Activated T-cell treated with anti-CD3 and anti-CD28 coated beads for 1 hour (primary cell): ENCODE measurements at regions not wholly inside any gene's neighbourhood (a gene's known extent, or its start where the extent isn't known, plus 50 kb on each side); places are given as distances from the start of the nearest gene placed in this dataset.
"Not testable (repeated sequence)": the region's sequence is repeated elsewhere in the genome, so short reads cannot be mapped to it uniquely, and the experiment has no call there.

ENCODE experiments used
- DNase-seq: peaks from one replicate; pipeline ENCODE4 v3.0.0-alpha.2; 2020; ENCODE audit warnings: low read depth

DNA sequence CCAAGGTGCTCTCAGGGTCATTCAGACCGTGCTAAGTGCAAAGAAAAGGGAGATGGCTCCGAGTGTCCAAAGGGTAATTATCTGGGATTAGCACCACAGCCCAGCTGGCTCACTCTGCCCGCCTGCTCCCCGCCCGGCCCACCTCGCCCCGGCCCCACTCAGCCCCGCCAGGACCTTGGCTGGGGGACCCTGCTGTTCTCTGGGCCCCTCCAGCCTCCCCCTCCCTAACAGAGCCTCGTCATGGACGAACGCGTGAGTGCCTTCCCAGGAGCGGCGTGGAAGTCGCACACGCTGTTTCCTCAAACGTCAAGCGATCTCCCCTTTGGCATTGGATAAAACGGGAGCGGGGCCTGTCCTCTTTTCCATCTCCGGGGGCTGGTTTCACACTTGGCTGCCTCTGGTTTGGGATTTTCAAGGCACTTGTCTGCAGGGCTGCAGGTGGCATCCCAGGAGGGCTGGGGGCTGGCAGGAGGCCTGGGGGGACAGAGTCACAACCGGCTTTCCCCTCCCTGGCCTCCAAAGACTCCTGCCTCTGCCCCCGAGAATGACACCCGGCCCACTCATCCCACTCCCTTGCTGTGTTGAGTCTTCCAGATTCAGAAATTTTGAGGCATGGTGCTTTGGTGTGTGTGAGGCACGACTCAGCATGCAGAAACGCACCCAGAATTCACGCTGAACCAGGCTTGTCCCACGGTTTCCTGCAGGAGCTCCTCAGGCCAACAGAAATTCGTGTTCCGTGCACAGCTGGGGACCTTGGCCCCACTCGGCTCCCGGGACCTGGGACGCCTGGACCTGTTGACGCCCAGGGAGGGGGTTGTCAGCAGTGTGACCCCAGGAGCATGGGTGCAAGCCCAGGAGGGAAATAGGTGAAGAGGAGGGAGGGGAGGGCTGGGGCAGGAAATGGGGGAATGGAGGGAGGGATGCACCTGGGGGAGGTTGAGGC lies 110.0 kb downstream of the PDGFA start:
- DNase-seq: no peak

DNA sequence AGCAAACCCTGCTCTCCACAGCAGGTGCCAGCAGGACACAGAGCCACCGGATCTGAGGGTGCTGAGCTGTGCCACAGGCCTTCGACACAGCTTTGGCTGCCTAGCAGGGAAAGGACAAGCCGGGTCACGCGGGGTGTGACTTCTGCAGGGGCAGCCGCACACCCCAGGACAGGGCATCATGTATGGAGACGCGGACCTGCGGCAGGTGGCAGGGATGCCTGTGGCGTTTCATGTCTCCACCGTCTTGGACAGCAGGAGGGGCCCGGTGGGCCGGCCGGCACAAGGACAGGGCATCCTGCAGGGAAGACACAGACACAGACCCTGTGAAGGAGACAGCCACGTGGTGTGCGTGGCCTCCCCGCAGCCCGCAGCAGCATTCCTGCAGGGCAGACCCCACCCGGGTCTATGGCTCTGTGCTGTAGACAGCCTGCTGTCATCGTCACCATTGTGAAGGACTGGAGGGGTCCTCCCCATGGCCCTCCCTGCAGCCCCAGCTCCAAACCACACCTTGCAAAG lies 109.2 kb downstream of the PDGFA start:
- no peak for DNase-seq

DNA sequence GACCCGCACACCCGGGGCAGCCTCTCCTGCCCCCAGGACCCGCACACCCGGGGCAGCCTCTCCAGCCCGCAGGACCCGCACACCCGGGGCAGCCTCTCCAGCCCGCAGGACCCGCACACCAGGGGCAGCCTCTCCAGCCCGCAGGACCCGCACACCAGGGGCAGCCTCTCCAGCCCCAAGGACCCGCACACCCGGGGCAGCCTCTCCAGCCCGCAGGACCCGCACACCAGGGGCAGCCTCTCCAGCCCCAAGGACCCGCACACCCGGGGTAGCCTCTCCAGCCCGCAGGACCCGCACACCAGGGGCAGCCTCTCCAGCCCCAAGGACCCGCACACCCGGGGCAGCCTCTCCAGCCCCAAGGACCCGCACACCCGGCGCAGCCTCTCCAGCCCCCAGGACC lies 108.5 kb downstream of the PDGFA start:
- not testable (repeated sequence) for DNase-seq

DNA sequence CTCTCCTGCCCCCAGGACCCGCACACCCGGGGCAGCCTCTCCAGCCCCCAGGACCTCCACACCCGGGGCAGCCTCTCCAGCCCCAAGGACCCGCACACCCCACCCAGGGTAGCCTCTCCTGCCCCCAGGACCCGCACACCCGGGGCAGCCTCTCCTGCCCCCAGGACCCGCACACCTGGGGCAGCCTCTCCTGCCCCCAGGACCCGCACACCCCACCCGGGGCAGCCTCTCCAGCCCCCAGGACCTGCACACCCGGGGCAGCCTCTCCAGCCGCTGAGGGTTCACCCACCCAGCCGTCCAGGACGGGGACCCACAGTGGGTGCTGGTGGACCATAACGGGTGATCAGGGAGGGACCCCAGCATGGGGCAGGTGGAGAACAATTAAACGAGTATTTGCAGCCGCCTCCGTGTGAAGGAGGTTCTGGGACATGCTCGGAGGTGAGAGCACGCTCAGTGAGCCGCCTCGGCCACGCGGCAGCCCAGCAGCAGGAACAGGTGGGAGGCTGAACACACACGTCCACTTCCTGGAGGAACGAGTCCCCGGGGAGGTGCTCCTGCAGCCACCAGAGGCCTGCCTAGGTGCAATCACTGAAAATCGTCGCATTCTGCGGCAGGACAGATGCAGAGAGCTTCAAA lies 107.9 kb downstream of the PDGFA start:
- no peak for DNase-seq

DNA sequence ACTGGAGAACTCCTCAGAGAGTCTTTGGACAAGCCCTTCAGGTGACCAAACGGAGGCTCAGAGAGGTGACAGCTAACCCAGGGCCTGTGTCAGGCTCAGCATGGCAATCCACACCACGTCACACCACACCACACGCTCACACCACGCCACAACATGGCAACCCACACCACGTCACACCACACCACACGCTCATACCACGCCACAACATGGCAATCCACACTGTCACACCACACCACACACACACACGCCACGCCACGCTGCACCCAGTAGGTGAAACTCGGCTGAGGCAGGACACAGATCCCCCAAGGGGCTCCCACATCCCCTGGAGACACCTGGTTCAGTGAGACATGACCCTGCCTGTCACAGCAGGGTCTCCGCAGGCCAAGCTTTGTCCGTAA lies 107.3 kb downstream of the PDGFA start:
- DNase-seq: no peak

DNA sequence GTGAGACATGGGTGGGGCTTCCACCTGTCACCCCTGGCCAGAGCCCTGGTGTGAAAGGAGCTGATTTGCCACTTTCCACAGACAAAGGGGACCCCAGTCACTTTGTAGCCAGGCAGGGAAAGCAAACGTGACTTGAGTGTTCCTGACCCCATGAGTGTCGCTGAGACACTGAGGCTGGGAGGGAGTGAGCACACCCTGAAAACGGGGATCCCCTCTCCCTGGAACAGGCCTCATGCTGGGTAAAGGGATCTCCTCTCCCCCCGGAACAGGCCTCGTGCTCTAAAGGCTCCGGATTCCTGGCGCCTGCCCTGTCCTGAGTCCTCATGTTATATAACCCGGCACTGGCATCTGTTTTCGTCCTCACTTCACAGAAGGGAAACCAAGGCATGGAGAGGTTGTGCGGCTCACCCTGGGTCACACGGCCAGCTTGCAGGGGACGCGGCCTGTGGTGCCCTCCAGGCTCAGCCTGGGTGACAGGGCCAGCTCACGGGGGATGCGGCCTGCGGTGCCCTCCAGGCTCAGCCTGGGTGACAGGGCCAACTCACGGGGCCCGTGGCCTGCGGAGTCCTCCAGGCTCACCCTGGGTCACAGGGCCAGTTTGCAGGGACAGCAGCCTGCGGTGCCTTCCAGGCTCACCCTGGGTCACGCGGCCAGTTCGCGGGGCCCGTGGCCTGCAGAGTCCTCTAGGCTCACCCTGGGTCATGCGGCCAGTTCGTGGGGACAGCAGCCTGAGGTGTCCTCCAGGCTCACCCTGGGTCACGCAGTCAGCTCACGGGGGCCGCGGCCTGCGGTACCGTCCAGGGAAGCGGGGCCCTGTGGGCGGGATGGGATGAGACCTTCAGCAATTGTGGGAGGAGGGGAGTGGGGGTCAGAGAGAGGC lies 104.7 kb downstream of the PDGFA start:
- no peak for DNase-seq

DNA sequence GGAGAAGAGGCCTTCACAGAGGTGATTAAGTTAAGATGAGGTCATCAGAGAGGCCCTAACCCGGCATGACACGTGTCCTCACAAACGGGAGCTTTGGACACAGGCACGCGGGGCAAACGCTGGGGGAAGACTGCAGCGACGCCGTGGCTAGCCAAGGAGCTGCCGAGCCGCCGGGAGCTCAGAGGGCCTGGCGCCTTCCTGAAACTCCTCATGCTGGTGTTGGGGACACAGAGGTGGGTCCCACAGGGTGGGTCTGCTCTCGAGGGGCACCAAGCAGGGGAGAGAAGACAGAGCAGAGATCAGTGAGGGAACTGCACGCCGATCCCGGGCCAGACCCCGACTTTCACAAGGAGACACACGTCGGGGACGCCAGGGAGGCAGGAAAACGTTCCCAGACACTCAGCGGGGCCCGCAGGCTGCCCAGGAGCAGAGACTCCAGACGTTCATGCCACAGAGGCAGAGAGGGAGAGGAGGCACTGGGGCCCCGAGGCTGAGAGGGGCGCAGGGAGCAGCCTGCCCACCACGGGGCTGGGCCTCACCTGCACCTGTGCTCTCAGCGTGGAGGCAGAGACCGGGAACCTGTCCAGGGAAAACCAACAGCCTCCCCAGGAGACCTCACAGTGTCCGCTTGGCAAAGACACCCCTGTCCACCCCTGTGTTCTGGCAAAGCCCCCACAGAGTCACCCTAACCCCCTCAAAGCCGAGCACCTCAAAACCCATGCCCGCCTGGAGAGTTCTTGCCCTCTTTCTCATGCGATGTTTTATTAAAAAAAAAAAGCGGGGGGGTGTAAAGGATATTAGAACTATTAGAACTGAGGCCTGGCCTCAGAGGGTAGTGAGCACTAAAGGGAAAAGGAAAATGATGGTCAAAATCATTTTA lies 103.8 kb downstream of the PDGFA start:
- DNase-seq: no peak

DNA sequence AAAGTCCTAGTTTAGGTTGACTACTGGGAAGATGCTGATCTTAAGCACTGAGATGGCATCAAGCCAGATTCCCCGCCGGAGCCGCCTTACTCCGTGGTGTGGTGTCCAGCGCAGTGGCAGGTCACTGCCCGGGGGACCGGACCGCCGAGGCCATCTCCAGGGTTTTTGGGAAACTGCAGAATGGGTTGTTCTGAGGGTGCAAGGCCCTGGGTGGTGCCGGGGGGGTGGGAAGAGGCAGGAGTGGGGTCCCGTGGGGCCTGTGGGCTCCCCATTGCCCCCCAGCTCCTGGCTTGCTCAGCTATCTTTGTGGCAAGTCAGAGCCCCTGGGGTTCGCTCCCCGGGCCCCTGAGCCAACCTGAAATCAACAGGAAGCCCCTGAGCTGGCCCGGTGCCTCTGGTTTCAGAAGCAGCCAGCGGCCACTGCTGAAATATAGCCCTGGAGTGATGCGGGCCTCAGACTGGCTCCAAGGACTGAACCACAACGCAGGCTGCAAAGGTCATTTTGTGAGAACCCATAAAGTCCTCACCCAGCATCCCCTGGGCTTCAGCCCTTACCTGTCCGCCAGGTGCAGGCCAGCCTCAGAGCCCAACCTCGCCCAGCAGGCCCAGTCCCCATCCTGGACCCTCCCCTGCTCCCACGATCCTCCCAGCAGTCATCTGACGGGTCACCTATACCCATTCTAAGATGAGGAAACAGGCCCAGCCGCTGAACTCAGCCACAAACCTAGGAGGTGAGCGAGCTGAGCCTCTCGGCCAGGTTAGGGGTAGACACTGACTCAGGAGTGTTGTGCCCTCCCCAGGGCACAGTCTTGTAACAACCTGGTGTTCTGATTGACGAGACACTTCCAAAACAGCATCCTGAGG lies 102.7 kb downstream of the PDGFA start:
- no peak for DNase-seq

DNA sequence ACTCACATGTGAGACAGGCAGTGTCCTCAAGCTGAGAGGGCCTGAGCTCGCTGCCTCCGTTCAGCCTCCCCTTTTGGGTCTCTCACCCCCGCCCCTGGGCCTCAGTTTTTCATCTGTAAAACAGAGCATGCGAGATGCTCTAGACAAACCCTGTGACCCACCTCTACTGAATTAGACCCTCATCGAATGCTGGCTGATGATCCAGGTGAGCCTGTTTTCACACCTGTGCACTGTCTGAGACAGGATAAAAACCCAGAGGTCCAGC lies 102.1 kb downstream of the PDGFA start:
- no peak for DNase-seq

DNA sequence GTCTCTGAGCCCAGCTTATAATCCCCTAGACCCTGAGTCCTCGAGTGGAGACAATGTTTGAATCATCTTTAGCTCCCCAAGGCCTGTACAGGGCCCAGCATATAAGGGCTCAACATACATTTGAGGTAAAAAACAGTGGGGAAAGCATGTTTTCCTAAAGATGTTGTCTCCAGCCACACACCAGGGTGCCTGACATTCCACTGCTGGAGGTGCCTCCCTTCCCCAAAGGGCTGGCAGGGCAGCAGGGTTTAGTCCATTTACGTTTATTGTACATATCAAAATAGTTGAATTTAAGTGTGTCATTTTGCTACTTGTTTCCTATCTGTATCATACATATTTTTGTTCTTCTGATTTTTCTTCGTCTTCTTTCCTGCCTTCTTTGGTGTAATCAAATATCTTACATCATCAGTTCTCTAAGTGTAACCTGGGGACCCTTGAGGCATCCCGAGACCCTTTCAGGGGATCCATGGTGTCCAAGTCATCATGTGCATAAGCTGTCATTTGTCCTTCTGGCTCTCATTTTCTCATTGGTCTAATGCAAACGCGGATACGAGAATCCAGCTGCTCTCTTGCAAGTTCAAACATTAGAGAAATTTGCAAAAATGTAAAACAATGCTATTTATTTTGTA lies 101.6 kb downstream of the PDGFA start:
- DNase-seq: no peak

DNA sequence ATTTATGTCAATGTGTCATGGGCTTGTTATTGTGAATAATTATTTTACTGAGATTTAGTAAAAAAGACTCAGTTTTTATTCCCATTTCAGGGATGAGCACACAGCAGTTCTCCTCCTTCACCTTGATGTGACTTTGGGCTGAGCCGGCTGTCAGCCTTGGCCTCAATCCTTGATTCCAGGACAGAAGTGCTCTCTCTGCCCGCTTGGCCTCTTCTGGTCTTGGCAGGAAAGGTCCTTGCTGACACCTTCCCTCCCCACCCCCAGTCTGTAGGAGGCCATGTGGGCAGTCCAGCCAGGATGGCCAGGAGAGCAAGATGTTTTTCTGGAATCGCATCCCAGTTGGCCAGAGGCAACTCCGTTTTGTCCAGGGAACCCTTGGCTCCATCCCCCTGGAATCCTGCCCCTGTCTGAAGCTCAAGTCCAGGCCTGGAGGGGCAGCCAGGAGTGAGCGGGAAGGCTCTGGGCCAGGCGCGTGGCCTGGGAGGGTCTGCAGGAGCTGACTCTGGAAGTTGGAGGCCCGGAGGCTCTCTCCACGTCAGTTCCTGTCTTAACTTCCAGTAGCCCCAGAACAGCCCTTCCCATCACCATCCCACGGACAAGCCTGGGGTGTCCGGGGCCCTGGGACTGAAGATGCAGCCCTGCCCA lies 100.9 kb downstream of the PDGFA start:
- DNase-seq: no peak

DNA sequence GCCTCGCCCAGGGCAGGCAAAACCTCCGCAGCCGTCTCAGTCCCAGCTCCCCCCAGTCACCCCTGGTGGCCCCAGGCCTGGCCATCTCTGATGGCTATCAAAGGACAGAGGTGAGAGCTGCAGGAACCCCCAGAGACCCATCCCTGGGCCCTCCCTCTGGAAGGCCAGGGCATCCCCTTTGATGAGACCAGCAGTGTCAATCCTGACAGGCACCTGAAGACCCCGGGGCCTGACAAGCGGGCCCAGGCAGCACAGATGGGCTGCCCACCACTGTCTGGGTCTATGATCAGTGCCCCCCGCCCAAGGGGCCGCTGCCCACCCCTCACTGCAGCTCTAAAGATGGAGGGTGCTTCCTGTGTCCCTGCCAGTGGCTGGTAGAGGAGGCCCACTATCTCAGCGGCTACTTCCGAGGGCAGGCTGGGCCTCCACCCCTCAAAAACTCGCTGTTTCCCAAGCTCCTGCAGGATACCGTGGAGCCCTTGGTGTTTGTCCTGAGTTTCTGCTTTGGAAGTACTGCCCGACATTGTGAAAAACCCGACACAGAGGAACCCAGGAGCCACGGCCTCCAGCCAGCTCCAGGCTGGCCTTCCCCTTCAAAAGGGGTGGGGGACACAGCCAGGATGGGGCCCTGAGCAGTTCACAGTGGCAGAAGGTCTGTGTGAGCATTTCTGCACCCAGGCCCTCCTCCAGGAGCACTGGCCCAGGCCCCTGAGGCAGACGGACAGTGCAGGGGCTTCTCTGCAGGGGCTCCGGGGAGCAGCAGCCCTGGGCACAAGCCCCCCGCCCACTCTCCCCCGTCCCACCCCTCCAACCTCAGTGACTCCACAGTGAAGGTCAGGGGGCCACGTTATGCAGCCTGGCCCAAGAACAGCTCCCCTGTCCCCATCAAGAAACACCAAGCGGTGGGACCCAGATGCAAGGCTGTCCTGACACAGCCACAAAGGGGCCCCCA lies 99.2 kb downstream of the PDGFA start:
- no peak for DNase-seq

DNA sequence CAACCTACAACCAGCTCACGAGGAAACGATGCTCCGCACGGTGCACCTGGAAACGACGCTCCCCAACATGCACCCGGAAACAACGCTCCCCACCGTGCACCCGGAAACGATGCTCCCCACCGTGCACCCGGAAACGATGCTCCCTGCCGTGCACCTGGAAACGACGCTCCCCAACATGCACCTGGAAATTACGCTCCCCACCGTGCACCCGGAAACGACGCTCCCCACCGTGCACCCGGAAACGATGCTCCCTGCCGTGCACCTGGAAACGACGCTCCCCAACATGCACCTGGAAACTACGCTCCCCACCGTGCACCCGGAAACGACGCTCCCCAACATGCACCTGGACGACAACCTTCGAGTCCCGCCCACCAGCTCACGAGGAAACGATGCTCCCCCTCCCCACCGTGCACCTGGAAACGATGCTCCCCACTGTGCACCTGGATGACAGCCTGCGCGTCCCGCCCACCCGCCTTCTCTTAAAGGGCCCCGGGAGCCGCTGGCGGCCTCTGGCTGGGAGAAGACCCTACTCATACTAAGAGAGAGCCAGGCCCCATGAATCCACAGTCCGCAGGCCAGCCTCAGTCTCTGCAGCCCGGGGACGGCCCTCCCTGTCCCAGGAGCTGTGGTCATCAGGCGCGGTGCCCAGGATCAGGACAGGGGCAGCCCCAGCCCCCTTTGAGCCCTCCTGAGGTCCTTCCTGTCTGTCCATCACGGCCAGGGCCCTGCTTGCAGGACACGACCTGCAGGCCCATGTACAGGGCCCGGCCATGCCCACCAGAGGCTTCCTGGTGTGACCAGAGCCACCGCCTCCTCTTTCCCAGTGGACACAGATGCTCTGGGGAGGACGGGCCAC lies 98.3 kb downstream of the PDGFA start:
- no peak for DNase-seq

DNA sequence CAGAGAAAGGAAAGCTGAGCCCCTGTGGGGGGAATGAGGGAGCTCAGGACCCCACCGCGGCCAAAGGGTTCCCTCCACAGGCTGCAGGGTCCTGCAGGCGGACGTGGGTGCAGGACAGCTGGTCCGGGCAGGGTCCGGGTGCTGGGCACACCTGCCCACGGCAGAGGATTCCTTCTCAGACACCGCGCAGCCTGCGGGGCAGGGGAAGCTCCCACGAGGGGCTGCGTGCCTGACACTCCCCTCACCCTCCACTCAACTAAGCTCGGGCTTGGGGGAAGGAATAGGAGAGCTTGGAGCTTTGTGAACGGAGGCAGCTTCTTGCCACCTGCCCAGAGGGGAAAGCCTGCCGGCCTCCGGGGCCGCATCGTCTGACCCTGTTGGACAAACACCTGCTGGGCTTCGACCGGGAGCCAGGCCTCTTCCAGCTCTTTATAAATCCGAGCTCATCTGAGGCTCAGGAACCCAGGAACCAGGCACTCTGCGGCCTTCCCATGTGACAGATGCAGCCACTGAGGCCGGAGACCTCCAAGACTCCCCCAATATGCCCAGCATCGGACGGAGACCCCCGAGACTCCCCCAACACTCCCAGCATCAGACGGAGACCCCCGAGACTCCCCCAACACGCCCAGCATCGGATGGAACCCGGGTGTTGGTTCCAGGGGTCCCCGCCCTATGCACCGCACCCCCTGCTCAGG lies 97.3 kb downstream of the PDGFA start:
- DNase-seq: no peak

DNA sequence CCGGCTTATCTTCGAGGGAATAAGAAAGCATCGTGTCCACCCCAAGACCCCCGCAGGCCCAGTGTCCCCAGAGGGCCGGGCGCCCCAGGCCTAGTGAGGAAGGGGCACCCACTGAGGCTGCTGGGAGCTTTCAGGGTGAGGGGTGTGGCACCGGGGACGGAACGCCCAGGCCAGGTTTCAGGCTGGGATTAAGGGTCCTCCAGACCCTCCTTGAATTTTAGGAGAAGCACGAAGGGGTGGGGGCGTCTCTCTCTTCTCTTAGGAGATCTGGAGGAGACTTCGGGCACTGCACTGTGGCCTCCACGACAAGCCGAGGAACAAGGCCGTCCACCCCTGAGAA lies 96.8 kb downstream of the PDGFA start:
- DNase-seq: no peak

DNA sequence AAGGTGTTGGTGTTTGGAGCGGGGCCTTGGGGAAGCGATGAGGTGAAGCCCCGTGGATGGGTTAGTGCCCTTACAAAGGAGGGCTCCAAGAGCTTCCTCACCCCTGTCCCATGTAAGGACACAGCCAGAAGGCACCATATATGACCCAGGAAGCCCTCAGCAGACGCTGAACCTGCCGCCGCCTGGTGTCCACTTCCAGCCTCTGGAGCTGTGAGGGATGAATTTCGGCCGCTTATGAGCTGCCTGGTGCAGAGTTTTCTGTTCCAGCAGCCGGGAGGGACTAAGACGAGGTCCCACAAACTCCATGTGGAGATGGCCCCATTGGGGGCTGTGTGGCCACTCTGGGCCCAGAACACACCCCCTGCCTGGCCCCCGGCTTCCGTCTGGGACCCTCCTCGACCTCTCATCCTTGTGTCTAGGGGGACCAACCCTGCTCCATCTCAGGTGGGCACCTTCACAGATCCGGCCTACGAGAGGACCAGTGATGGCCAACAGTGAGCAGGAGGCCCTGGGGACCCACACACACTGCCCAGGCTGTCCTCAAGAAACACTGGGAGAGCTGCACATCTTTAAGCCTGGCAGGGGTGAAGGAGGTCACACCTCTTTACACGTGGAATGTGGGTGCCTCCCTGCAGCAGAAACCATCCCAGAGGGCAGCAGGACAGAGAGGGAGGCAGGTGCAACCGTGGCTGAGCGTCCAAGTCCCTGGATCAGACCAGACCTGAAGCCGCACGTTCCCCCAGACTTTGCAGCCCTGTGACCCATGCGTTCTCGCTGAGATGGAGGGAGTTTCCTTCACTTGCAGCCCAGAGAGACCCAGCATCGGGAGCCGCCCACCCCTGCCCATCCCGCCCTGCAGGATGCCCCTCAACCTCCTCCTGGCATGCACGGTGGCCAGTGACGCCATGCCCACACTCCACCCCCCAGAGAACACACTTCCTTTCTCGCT lies 96.1 kb downstream of the PDGFA start:
- no peak for DNase-seq
